HG03159 (cell line): ENCODE measurements at regions not wholly inside any gene's neighbourhood (a gene's known extent, or its start where the extent isn't known, plus 50 kb on each side); places are given as distances from the start of the nearest gene placed in this dataset.
A peak's percentile ranks its signal among the peaks of the same experiment; 100 is the strongest.

Experiments used
- ATAC-seq: cut with Tn5 transposase; IDR thresholded peaks from one replicate; pipeline ENCODE4 v1.9.1; 2021; ENCODE audit warnings: mild to moderate bottlenecking, moderate library complexity; ENCODE audit not compliant: unreplicated experiment

- no peak for ATAC-seq
Observed at GRCh38 chr9:14520341-14520740, 172.9 kb downstream of the ZDHHC21 start.

- ATAC-seq, result no peak
Observed at GRCh38 chr9:14517154-14517906, 175.9 kb downstream of the ZDHHC21 start.

DNA sequence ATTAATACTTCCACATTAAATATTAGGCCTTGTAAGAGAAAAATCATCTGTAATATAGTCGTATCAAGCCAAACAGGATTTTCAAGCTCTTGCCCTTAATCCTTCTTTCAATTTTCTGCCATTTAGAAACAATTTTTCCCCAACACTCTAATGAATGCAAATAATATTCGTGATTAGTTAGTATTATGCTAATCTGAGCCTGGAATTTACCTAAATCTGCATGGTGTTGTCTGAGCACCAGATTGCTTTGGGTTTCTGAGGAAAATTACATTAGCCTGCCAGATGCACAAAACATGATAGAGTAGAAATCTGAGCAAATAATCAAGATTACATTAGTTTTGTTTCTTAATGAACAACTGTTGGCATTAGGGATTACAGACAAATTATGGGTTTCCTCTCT lies 176.6 kb downstream of the ZDHHC21 start:
- no peak for ATAC-seq

DNA sequence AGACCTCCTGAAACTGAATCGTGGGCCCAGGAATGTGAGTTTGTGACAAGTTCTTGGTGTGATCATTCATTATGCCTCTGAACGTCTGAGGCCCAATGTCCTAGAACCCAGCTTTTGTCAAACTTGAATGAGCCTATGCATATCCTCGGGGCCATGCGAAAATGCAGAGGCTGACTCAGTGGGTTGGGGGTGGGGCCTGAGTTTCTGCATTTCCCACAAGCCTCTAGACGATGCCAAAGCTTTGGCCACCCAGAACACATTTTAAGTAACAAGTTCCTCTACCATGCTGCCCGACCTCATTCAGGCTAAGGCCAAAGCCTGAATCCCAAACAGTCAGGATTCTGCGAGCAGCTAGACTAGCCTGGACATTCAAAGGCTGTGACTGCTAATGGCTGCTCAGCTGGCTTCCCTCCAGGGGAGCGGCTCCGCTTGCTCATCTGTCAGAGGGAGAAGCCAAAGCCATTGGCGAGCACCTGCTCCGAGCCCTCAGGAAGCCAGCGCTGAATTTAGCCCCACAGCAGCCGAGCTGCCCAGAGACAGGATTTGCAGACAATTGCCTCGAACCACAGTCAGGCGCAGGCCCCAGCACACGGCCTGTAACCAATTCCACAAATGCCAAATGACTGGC lies 177.5 kb downstream of the ZDHHC21 start:
- ATAC-seq, result no peak

- no peak for ATAC-seq
Observed at GRCh38 chr9:14515049-14515448, 178.2 kb downstream of the ZDHHC21 start.

DNA sequence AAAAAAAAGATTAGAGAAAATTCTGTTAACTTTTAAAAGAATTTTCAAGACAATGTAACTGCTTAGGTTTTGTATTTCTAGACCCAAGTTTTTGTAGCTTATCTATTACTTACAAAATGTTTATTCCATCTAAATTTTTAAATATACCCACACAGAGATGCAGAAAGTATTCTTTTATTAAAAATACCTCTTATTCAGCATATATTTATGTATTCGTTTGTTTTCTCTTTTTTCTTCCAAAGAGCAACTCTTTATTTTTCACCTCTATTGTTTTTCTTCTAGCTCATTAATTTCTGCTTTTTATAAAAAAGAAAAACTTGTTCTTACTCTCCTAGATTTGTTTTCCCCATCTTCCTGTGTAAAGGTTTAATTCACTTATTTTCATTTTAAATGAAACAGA lies 180.3 kb downstream of the ZDHHC21 start:
- no peak for ATAC-seq

GRCh38 chr9:14511452-14511851 lies 181.8 kb downstream of the ZDHHC21 start:
- peak; percentile 79 for ATAC-seq

- no peak for ATAC-seq
Observed at GRCh38 chr9:14508884-14509283, 184.3 kb downstream of the ZDHHC21 start.

- ATAC-seq, result no peak
Observed at GRCh38 chr9:14501366-14501765, 187.4 kb upstream of the NFIB start.

GRCh38 chr9:14500705-14501104 lies 186.8 kb upstream of the NFIB start:
- ATAC-seq, result no peak

DNA sequence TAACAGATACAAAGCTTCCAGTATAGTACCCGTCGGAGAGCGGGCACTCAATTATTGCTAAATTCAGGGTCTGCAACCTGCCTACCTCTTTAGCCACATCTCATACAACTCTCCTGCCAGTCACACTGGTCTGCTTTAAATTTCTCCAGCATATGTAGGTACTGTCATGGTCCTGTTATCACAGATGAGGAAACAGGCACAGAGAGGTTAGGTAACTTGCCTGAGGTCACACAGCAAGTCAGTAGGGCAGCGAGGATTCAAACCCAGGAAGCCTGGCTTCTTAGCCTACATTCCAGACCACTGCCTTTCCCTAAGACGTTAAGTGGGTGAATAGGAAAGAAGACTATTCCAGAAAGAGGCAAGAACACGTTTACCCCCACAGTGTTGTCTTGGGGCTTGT lies 186.0 kb upstream of the NFIB start:
- ATAC-seq, result no peak

GRCh38 chr9:14498824-14499223 lies 184.9 kb upstream of the NFIB start:
- ATAC-seq, result no peak

GRCh38 chr9:14497476-14497875 lies 183.5 kb upstream of the NFIB start:
- ATAC-seq, result no peak

DNA sequence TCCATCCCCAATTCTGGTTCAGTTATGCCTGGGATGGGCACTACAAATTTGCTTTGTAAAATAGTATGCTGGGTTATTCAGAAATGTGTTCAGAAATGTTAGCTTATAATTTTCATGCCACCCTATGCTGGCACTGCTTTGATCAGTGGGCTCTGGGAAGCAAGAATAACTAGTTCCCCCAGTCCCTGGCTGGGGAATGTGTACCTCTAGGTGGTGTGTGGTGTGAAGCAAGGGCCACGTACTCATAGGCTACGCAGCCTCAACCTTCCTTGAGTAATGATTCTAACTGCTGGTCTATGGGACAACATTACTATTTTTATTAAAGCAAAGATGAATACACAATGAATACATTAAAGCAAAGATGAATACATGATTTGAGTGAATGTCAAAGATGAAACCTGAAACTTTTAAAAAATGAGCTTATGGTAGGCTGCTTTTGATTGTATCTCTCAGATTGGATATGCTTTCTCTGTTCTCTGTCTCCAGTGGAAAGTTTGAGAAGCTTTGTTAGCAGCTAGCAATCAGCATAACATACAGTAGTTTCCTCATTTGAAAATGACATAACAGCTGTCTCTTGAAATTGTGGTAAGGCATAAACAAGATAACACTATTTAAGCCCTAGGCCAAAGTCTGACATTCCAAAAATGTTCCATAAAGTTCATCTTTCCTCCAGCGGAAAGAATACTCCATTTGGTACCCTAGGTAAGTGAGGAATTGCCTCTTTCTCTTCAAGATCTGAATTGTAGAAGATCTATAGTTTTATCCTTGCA lies 174.7 kb upstream of the NFIB start:
- ATAC-seq, result no peak

- no peak for ATAC-seq
Observed at GRCh38 chr9:14487547-14488185, 173.7 kb upstream of the NFIB start.

DNA sequence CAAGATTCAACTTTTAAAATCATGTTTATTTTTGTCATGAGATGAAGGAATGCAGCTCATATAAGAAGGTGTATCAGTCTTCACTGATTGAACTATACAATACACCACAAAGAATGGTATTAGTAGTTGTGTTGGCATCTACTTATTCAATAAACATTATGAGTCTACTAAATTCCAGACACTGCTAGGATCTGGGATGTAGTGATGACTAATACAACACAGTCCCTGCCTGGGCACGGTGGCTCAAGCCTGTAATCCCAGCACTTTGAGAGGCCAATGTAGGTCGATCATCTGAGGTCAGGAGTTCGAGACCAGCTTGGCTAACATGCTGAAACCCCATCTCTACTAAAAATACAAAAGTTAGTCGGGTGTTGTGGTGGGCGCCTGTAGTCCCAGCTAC lies 171.4 kb upstream of the NFIB start:
- ATAC-seq, result no peak

DNA sequence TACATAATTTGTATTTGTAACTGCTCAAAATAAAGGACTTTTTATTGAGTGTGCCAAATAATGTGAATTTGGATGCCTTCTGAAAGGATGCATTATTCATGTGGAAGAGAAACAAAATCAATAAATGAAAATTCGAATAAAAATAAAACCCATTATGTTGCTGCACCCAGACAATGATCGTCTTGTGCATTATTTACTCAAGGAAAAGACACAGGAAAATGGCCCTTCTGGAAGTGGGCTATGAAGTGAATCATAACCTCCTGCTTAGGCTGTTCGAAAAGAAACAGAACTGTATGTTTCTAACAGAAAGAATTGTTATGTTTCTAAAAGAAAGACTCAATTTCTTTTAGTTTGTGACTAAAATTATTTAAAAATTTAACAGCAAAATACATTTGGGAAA lies 168.9 kb upstream of the NFIB start:
- ATAC-seq, result no peak

DNA sequence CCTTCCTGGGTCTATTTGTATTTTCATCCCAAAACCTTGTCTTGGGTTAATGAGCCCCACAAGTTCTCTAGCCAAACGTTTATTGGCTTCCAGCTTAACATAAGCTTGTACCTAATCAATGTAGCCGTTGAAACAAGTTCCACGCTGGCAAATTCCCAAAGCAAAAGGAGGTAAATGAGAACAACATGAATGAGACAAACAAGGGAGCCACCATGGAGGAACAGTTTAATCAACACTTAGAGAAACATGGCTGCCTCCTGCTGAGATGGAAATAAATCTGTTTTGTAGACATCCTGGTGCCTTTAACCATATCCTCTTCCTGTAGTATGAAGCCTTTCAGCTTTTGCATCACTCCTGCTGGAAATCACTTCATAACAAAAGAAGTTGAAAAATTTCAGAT lies 166.6 kb upstream of the NFIB start:
- ATAC-seq, result no peak

DNA sequence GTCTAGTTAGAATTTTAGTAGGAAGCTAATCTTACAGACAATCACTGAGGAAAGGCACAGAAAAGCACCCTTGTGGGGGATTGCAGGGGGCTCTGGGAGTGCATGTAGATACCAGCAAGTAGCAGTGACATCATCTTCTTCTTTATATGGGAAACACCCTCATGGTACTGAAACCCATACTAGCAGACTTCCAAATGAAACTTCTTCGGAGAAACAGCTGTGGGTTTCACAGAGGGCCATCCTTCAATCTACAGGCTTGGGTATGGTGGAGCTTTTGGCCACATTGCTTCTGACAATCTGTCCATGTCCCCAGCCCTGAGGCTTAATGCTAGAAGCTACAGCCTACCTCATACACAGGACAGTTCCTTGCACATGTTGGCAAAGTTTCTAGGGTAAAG lies 165.2 kb upstream of the NFIB start:
- ATAC-seq, result no peak

- no peak for ATAC-seq
Observed at GRCh38 chr9:14478175-14479162, 164.5 kb upstream of the NFIB start.
